T-helper 2 cell treated with Interferon-gamma antibody and Interleukin-4, amounts not matched to agents 5 μg/mL and 100 μg/mL, for 36 hours (primary cell): ENCODE measurements at regions not wholly inside any gene's neighbourhood (a gene's known extent, or its start where the extent isn't known, plus 50 kb on each side); places are given as distances from the start of the nearest gene placed in this dataset.

Experiments used
- DNase-seq: peaks from one replicate; pipeline ENCODE4 v3.0.0; 2021; ENCODE audit warnings: low spot score
- H3K27ac Mint-ChIP-seq: one replicate; pipeline ENCODE4 v1.8.0; 2021; ENCODE audit warnings: mild to moderate bottlenecking, mixed read lengths
- H3K27me3 Mint-ChIP-seq: one replicate; pipeline ENCODE4 v1.8.0; 2021; ENCODE audit warnings: low read depth, mixed read lengths
- H3K36me3 Mint-ChIP-seq: one replicate; pipeline ENCODE4 v1.8.0; 2021; ENCODE audit warnings: low read depth, mixed read lengths
- H3K4me1 Mint-ChIP-seq: one replicate; pipeline ENCODE4 v1.8.0; 2021; ENCODE audit warnings: low read depth, mixed read lengths
- H3K4me3 Mint-ChIP-seq: one replicate; pipeline ENCODE4 v1.8.0; 2022; ENCODE audit warnings: mild to moderate bottlenecking, moderate library complexity, mixed read lengths
- H3K9me3 Mint-ChIP-seq: one replicate; pipeline ENCODE4 v1.8.0; 2021; ENCODE audit warnings: mixed read lengths

GRCh38 chr10:28250782-28251181 lies 52.1 kb downstream of the MPP7 start:
- Mint-ChIP-seq H3K27me3 (peaks cover 8% of the 10 kb centered on the region), H3K4me3 (no peak overlapping the region), H3K9me3 (no peaks in the 10 kb centered on the region), H3K27ac (no peak overlapping the region), H3K4me1 (peaks cover 2% of the 10 kb centered on the region), H3K36me3 (no peaks in the 10 kb centered on the region)
- no peak for DNase-seq

DNA sequence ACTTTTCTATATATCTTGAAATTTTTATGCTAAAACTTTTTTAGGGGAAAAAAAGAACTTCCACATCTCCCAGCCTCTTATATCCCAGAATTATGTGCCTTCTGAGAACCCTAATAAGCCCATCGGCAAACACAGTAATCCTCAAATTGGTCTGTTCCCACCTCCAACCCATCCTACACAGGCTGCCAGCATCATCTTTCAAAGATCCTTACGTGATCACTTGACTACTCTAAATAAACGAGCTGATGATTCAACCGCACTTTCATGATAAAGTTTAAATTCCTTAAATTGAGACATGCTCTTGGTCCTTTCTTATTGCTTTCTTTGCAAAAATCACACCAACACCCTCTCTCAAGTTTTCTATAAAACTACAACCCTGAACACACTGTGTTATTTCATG lies 52.5 kb downstream of the MPP7 start:
- Mint-ChIP-seq H3K4me3 (no peak overlapping the region), H3K27ac (no peak overlapping the region), H3K36me3 (no peaks in the 10 kb centered on the region), H3K4me1 (peaks cover 2% of the 10 kb centered on the region), H3K9me3 (no peaks in the 10 kb centered on the region), H3K27me3 (peaks cover 8% of the 10 kb centered on the region)
- DNase-seq = no peak

- H3K36me3 Mint-ChIP-seq = no peaks in the 10 kb centered on the region
- H3K4me1 Mint-ChIP-seq = peaks cover 2% of the 10 kb centered on the region
- no peak for DNase-seq
- no peaks in the 10 kb centered on the region for H3K9me3 Mint-ChIP-seq
- H3K27me3 Mint-ChIP-seq = peaks cover 10% of the 10 kb centered on the region
- no peak overlapping the region for H3K4me3 Mint-ChIP-seq
- H3K27ac Mint-ChIP-seq = no peak overlapping the region
These were observed 53.4 kb downstream of the MPP7 start for GRCh38 chr10:28249512-28249911.

DNA sequence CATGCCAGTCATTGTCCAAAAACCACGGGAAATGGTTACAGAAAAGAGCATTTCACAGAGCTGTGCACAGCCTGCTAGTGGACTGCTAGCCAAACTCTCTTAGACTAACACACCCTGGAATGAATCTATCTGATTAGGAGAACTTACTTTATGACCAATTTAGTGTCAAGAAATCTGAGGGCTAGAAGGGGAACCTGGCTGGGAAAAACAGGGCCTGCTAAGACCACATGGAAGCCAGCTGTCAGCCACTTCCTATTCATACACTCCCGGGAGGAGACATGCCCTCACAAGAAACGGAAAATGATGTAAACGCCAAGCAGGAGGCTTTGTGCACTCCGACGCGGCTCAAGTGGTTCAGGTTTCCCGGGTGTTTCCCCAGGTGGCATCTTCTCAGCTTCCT lies 54.8 kb downstream of the MPP7 start:
- no peak overlapping the region for H3K4me3 Mint-ChIP-seq
- no peak for DNase-seq
- H3K9me3 Mint-ChIP-seq = no peaks in the 10 kb centered on the region
- H3K27me3 Mint-ChIP-seq = peaks cover 7% of the 10 kb centered on the region
- peaks cover 2% of the 10 kb centered on the region for H3K4me1 Mint-ChIP-seq
- no peaks in the 10 kb centered on the region for H3K36me3 Mint-ChIP-seq
- no peak overlapping the region for H3K27ac Mint-ChIP-seq

DNA sequence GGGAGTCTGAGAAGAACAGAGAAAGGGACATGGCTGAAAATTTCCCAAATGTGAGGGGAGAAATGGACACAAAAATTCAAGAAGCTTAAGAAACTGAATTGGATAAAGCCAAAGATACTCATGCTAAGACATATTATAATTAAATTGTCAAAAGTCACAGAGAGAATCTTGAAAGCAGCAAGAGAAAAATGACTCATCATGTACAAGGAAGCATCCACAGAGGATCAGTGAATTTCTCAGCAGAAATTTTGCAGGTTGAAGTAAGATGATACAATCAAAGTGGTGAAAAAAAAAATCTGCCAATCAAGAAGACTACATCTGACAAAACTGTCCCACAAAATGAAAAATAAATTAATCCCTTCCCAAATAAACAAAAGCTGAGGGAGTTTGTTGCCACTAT lies 56.8 kb downstream of the MPP7 start:
- Mint-ChIP-seq H3K27me3 (peaks cover 7% of the 10 kb centered on the region), H3K4me3 (no peak overlapping the region), H3K27ac (no peak overlapping the region), H3K9me3 (no peaks in the 10 kb centered on the region), H3K36me3 (no peaks in the 10 kb centered on the region), H3K4me1 (peaks cover 2% of the 10 kb centered on the region)
- DNase-seq = no peak

DNA sequence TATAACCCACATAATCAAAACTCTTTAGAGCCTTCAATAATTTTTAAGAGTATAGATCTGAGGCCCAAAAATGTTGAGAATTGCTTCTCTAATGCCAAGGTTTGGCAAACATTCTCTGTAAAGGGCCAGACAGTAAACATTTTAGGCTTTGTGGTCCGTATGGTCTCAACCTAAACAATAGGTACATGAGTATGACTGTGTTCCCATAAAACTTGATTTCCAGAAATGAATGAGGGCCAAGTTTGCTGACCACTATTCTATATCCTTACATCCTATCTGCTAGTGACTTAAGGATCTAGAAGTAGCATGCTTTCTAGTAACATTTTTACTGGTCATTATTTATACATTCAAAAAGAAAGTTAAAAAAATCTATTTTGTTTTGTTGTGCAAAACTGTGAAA lies 58.9 kb downstream of the MPP7 start:
- Mint-ChIP-seq H3K4me1 (peaks cover 2% of the 10 kb centered on the region), H3K36me3 (no peaks in the 10 kb centered on the region), H3K4me3 (no peak overlapping the region), H3K9me3 (no peaks in the 10 kb centered on the region), H3K27ac (no peak overlapping the region), H3K27me3 (peaks cover 9% of the 10 kb centered on the region)
- DNase-seq = no peak

DNA sequence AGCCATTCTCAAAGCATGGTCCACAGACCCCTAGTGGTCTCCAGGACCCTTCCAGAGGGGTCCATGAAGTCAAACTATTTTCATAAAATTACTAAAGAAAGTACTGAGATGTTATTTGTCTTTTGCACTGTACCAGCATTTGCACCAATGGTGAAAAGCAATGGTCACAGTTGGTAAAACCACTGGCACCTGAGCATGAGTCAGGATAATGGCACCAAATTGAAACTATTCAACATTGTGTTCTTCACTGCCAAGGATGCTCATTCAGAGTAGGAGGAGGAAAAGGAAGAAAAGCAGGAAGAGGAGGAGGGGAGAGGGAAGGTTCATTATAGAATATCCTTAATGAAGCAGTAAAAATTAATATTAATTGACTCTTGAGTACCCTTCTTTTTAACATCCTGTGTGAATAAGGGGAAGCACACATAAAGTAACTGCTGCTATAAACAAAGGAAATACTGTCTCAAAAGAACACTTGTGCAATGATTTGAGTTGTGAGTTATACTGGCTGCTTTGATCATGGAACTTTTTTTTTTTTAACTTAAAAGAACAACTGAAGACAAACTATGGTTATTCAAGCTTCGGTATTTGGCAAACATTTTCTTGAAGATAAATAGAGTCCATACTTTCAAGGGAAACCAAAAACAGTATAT lies 60.2 kb downstream of the MPP7 start:
- Mint-ChIP-seq H3K4me3 (no peak overlapping the region), H3K27me3 (peaks cover 9% of the 10 kb centered on the region), H3K36me3 (no peaks in the 10 kb centered on the region), H3K27ac (no peak overlapping the region), H3K4me1 (no peaks in the 10 kb centered on the region), H3K9me3 (no peaks in the 10 kb centered on the region)
- DNase-seq = no peak

- no peak for DNase-seq
- no peak overlapping the region for H3K4me3 Mint-ChIP-seq
- no peaks in the 10 kb centered on the region for H3K36me3 Mint-ChIP-seq
- peaks cover 9% of the 10 kb centered on the region for H3K27me3 Mint-ChIP-seq
- H3K9me3 Mint-ChIP-seq = no peaks in the 10 kb centered on the region
- no peaks in the 10 kb centered on the region for H3K4me1 Mint-ChIP-seq
- no peak overlapping the region for H3K27ac Mint-ChIP-seq
These were observed 61.0 kb downstream of the MPP7 start for GRCh38 chr10:28241741-28242399.

DNA sequence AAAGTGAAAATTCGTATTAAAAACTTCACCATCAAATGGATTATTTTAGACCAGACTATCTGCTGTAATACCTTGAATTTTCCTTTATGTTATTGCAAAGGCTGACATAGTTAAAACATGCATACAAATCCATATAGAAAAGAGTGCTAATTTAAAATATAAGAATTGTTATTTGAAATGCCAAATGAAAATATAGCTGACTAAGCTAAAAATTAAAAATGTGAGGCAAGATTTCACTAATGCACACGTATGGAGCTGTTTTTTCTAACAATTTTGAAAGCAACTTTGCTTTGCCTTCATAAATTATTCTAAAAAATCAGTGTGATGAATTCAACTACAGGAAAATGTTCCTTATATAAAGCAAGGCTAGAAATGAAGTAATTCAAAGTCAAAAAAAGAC lies 62.5 kb downstream of the MPP7 start:
- no peaks in the 10 kb centered on the region for H3K9me3 Mint-ChIP-seq
- peaks cover 6% of the 10 kb centered on the region for H3K27me3 Mint-ChIP-seq
- no peak overlapping the region for H3K27ac Mint-ChIP-seq
- H3K4me3 Mint-ChIP-seq = no peak overlapping the region
- no peak for DNase-seq
- no peaks in the 10 kb centered on the region for H3K36me3 Mint-ChIP-seq
- no peaks in the 10 kb centered on the region for H3K4me1 Mint-ChIP-seq

DNA sequence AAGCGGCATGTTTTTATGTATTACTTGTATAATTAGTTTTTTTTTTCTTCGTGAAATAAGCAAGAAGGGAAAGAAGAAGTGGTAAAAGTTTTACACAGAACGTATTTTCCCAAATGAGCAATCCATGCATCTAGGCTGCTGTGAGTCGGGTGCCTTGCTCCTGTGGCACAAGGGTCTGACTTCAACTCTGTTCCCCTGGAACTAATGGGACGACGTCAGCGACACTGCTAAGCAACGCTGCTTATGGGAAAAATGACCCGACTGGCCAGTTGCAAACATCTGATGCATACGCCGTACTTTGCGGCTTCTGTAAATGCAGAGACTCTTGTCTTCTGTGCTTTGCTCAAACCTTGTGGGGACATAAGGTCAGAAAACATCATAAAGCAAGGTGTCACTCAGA lies 66.3 kb downstream of the MPP7 start:
- Mint-ChIP-seq H3K4me1 (no peaks in the 10 kb centered on the region), H3K36me3 (no peaks in the 10 kb centered on the region), H3K9me3 (no peaks in the 10 kb centered on the region), H3K27ac (no peak overlapping the region), H3K4me3 (no peak overlapping the region), H3K27me3 (peaks cover 2% of the 10 kb centered on the region)
- no peak for DNase-seq

GRCh38 chr10:28220811-28221210 lies 82.1 kb downstream of the MPP7 start:
- peaks cover 6% of the 10 kb centered on the region for H3K4me1 Mint-ChIP-seq
- peaks cover 19% of the 10 kb centered on the region for H3K27me3 Mint-ChIP-seq
- DNase-seq = no peak
- no peaks in the 10 kb centered on the region for H3K36me3 Mint-ChIP-seq
- H3K4me3 Mint-ChIP-seq = no peak overlapping the region
- H3K9me3 Mint-ChIP-seq = no peaks in the 10 kb centered on the region
- H3K27ac Mint-ChIP-seq = no peak overlapping the region

- peaks cover 22% of the 10 kb centered on the region for H3K27me3 Mint-ChIP-seq
- no peak for DNase-seq
- H3K4me3 Mint-ChIP-seq = no peak overlapping the region
- no peak overlapping the region for H3K27ac Mint-ChIP-seq
- no peaks in the 10 kb centered on the region for H3K36me3 Mint-ChIP-seq
- peaks cover 6% of the 10 kb centered on the region for H3K4me1 Mint-ChIP-seq
- H3K9me3 Mint-ChIP-seq = no peaks in the 10 kb centered on the region
These were observed 83.6 kb downstream of the MPP7 start for GRCh38 chr10:28219251-28219650.

DNA sequence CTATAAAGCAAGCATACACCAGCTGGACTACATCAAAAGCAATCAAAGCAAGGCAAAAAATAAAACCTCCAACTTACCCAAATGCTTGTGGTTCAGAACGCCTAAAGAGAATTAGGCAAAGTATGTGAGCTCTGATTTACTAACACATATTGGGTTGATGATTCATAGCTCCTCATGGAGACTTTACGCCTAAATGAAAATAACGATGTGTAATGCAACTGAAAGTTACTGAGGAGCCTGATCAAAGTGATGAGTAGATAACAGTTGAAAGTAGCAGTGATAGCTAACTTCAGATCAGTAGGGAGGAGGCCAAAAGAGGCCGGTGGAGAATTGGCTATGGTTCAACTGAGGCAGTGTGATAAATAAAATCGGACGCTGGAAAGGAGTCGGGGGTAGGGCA lies 85.0 kb downstream of the MPP7 start:
- DNase-seq = no peak
- Mint-ChIP-seq H3K4me1 (peaks cover 6% of the 10 kb centered on the region), H3K36me3 (no peaks in the 10 kb centered on the region), H3K27me3 (peaks cover 22% of the 10 kb centered on the region), H3K4me3 (no peak overlapping the region), H3K9me3 (no peaks in the 10 kb centered on the region), H3K27ac (no peak overlapping the region)

DNA sequence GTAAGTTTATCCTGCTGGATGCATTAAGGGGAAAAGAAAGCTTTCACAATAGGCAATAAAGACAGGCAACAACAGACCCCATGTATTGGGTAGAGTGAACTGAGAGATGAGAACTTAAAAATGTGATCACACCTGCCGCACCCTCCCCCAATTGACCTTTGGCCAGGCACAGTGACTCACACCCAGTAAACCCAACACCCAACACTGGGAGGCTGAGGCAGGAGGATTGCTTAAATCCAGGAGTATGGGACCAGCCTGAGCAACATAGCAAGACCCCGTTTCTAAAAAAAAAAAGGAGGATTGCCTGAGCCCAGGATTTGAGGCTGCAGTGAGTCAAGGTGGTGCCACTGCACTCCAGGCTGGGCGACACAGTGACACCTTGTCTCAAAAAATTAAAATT lies 86.9 kb downstream of the MPP7 start:
- Mint-ChIP-seq H3K27me3 (peaks cover 21% of the 10 kb centered on the region), H3K9me3 (no peaks in the 10 kb centered on the region), H3K36me3 (no peaks in the 10 kb centered on the region), H3K27ac (no peak overlapping the region), H3K4me1 (peaks cover 6% of the 10 kb centered on the region), H3K4me3 (no peak overlapping the region)
- no peak for DNase-seq

- H3K36me3 Mint-ChIP-seq = no peaks in the 10 kb centered on the region
- no peak overlapping the region for H3K4me3 Mint-ChIP-seq
- peaks cover 6% of the 10 kb centered on the region for H3K4me1 Mint-ChIP-seq
- no peak overlapping the region for H3K27ac Mint-ChIP-seq
- H3K9me3 Mint-ChIP-seq = no peaks in the 10 kb centered on the region
- peaks cover 18% of the 10 kb centered on the region for H3K27me3 Mint-ChIP-seq
- DNase-seq = no peak
These were observed 88.6 kb downstream of the MPP7 start for GRCh38 chr10:28214219-28214618.
